A549 (cell line): ENCODE measurements at regions not wholly inside any gene's neighbourhood (a gene's known extent, or its start where the extent isn't known, plus 50 kb on each side); places are given as distances from the start of the nearest gene placed in this dataset.

ENCODE experiments used
- ATAC-seq, 2 experiments: fragments of 200-7000 bp in 1 of 2; fragments of >200 bp in 1 of 2; cut with Nextera tagmentation in 1 of 2; cut with Tn5 transposase in 1 of 2; 3 replicates each; pipeline versions ENCODE4 v1.8.0 to v1.9.1; 2018 to 2020; ENCODE audit warnings: mild to moderate bottlenecking in 1 of 2, moderate library complexity in 1 of 2
- CTCF ChIA-PET: fragments of 300-600 bp; sonication (Branson Sonifier 250); formaldehyde crosslinking; extraction: SDS; loops from one replicate; lab custom pipeline; 2021; ENCODE audit warnings: antibody characterized with exemption, inconsistent platforms; lab: Yijun Ruan, JAX
- POLR2A ChIA-PET: fragments of 350-600 bp; formaldehyde crosslinking; extraction: SDS; loops from one replicate; lab custom pipeline; 2021; ENCODE audit warnings: antibody characterized with exemption, inconsistent platforms; lab: Yijun Ruan, JAX
- DNase-seq, 2 experiments: peaks; one replicate each; pipeline versions ENCODE4 v3.0.0 to v3.0.0-alpha.2; 2011 to 2016; ENCODE audit warnings: low read depth in 1 of 2, low spot score in 1 of 2
- FAIRE-seq: peaks from 2 replicates; lab custom pipeline; 2011; peaks lifted over from hg19 to GRCh38; lab: Jason Lieb, UNC
- H3K27ac ChIP-seq, 2 experiments: fragments of >200 bp; sonication (Bioruptor Twin); formaldehyde crosslinking; 3 replicates each; pipeline ENCODE4 v1.5.1; 2016 to 2017
- H3K4me1 ChIP-seq: fragments of >200 bp; sonication (Bioruptor Twin); formaldehyde crosslinking; 3 replicates; pipeline ENCODE4 v1.6.1; 2016
- H3K4me2 ChIP-seq: fragments of >200 bp; sonication (Bioruptor Twin); formaldehyde crosslinking; 3 replicates; pipeline ENCODE4 v1.6.1; 2016
- H3K4me3 ChIP-seq: fragments of >200 bp; sonication (Bioruptor Twin); formaldehyde crosslinking; 3 replicates; pipeline ENCODE4 v1.5.1; 2016
- H3K9me3 ChIP-seq: fragments of >200 bp; sonication (Bioruptor Twin); formaldehyde crosslinking; 3 replicates; pipeline ENCODE4 v1.6.1; 2016
- CBX8 ChIP-seq: fragments of 200-600 bp; sonication (generic); IDR thresholded peaks from 2 replicates; pipeline ENCODE4 v1.6.1; 2016
- CEBPB ChIP-seq, 2 experiments: fragments of >200 bp in 1 of 2; sonication (Bioruptor Twin) in 1 of 2; formaldehyde crosslinking in 1 of 2; IDR thresholded peaks; 2 replicates each; pipeline ENCODE4 v1.6.1; 2012 to 2016
- CHD2 ChIP-seq: fragments of 150-350 bp; IDR thresholded peaks from 2 replicates; pipeline ENCODE4 v1.6.1; 2014; ENCODE audit warnings: low read length; ENCODE audit not compliant: partially characterized antibody
- FOSB ChIP-seq: fragments of 250-450 bp; sonication (Bioruptor Pico); IDR thresholded peaks from 2 replicates; pipeline ENCODE4 v1.5.0; 2020; ENCODE audit warnings: mild to moderate bottlenecking, moderate library complexity
- FOXS1 ChIP-seq: fragments of 250-450 bp; sonication (Bioruptor Pico); IDR thresholded peaks from 2 replicates; pipeline ENCODE4 v1.5.0; 2020; ENCODE audit warnings: mild to moderate bottlenecking, moderate library complexity
- GATA3 ChIP-seq: IDR thresholded peaks from 2 replicates; pipeline ENCODE4 v1.6.1; 2012; ENCODE audit warnings: borderline replicate concordance
- HOXA7 ChIP-seq: fragments of 250-450 bp; sonication (Bioruptor Pico); IDR thresholded peaks from 2 replicates; pipeline ENCODE4 v1.5.0; 2020; ENCODE audit warnings: mild to moderate bottlenecking, moderate library complexity
- HOXB13 ChIP-seq: fragments of 250-450 bp; sonication (Bioruptor Pico); IDR thresholded peaks from 2 replicates; pipeline ENCODE4 v1.5.0; 2020; ENCODE audit warnings: low read depth, mild to moderate bottlenecking, moderate library complexity
- JUNB ChIP-seq: fragments of >200 bp; sonication (Bioruptor Twin); formaldehyde crosslinking; IDR thresholded peaks from 2 replicates; pipeline ENCODE4 v1.6.1; 2016
- MAFK ChIP-seq: fragments of 450-650 bp; IDR thresholded peaks from 2 replicates; pipeline ENCODE4 v1.6.1; 2014; ENCODE audit not compliant: partially characterized antibody
- MAZ ChIP-seq: fragments of 150-350 bp; IDR thresholded peaks from 2 replicates; pipeline ENCODE4 v1.6.1; 2014; ENCODE audit warnings: antibody characterized with exemption, low read depth, low read length, borderline replicate concordance
- MYC ChIP-seq: IDR thresholded peaks from 2 replicates; pipeline ENCODE4 v1.6.1; 2012; ENCODE audit warnings: mild to moderate bottlenecking, inconsistent platforms, low read length, improper control_type of control experiment, borderline replicate concordance
- NFE2L2 ChIP-seq: fragments of 150-350 bp; conservative IDR thresholded peaks from 2 replicates; pipeline ENCODE4 v1.6.1; 2014; ENCODE audit warnings: low read length
- NPAS2 ChIP-seq: fragments of 250-450 bp; sonication (Bioruptor Pico); IDR thresholded peaks from 2 replicates; pipeline ENCODE4 v1.8.0; 2022; ENCODE audit warnings: mild to moderate bottlenecking, moderate library complexity, borderline replicate concordance
- NR3C1 ChIP-seq: fragments of >200 bp; sonication (Bioruptor Twin); formaldehyde crosslinking; IDR thresholded peaks from 3 replicates; pipeline ENCODE4 v1.6.1; 2017
- PHF8 ChIP-seq: fragments of 200-600 bp; sonication (generic); IDR thresholded peaks from 2 replicates; pipeline ENCODE4 v1.6.1; 2016; ENCODE audit warnings: low read depth, mild to moderate bottlenecking, antibody characterized with exemption, moderate library complexity, borderline replicate concordance
- POLR2AphosphoS2 ChIP-seq: conservative IDR thresholded peaks from 2 replicates; pipeline ENCODE4 v1.6.1; 2012; ENCODE audit warnings: low read length, improper control_type of control experiment, inconsistent platforms
- RAD21 ChIP-seq, 2 experiments: fragments of >200 bp in 1 of 2; sonication (Bioruptor Twin) in 1 of 2; formaldehyde crosslinking in 1 of 2; IDR thresholded peaks in 1 of 2; conservative IDR thresholded peaks in 1 of 2; 2 replicates in 1 of 2; 3 replicates in 1 of 2; pipeline ENCODE4 v1.6.1; 2012 to 2018; ENCODE audit warnings: inconsistent platforms in 1 of 2
- RCOR1 ChIP-seq: fragments of 150-350 bp; IDR thresholded peaks from 2 replicates; pipeline ENCODE4 v1.6.1; 2014; ENCODE audit warnings: antibody characterized with exemption, low read length, low read depth
- RFX5 ChIP-seq: fragments of 450-650 bp; IDR thresholded peaks from 2 replicates; pipeline ENCODE4 v1.7.1; 2014; ENCODE audit warnings: antibody characterized with exemption, mild to moderate bottlenecking, moderate library complexity
- RNF2 ChIP-seq: fragments of 200-600 bp; sonication (generic); IDR thresholded peaks from 2 replicates; pipeline ENCODE4 v1.6.1; 2016; ENCODE audit warnings: low read depth, mild to moderate bottlenecking, antibody characterized with exemption, moderate library complexity, borderline replicate concordance
- SREBF2 ChIP-seq: fragments of 450-650 bp; IDR thresholded peaks from 2 replicates; pipeline ENCODE4 v1.6.1; 2014; ENCODE audit warnings: mild to moderate bottlenecking, moderate library complexity
- TP53 ChIP-seq: fragments of 250-450 bp; sonication (Bioruptor Pico); IDR thresholded peaks from 2 replicates; pipeline ENCODE4 v1.5.0; 2021; ENCODE audit warnings: mild to moderate bottlenecking, moderate library complexity
- ZFP36 ChIP-seq: fragments of 450-650 bp; IDR thresholded peaks from 2 replicates; pipeline ENCODE4 v1.6.1; 2014; ENCODE audit warnings: borderline replicate concordance; ENCODE audit not compliant: partially characterized antibody
- ZNF302 ChIP-seq: fragments of 250-450 bp; sonication (Bioruptor Pico); IDR thresholded peaks from 2 replicates; pipeline ENCODE4 v1.9.0; 2021; ENCODE audit warnings: inconsistent platforms, mild to moderate bottlenecking, moderate library complexity
- WGBS: methylation state at CpG from one replicate; pipeline ENCODE4 v1.1.6; 2017; ENCODE audit errors: missing lambda C conversion rate; 5-methylcytosine and 5-hydroxymethylcytosine counted together
- TF ChIP-seq, protein P1 (sequence below): fragments of >200 bp; sonication (Bioruptor Twin); formaldehyde crosslinking; IDR thresholded peaks from 3 replicates; pipeline ENCODE4 v1.5.1; 2016
- TF ChIP-seq, protein P2 (sequence below): fragments of 450-650 bp; IDR thresholded peaks from 2 replicates; pipeline ENCODE4 v1.6.1; 2014; ENCODE audit warnings: antibody characterized with exemption
- TF ChIP-seq, protein P3 (sequence below): fragments of >200 bp; sonication (Bioruptor Twin); formaldehyde crosslinking; IDR thresholded peaks from 3 replicates; pipeline ENCODE4 v1.6.1; 2016
- TF ChIP-seq, protein P4 (sequence below): fragments of 250-450 bp; sonication (Bioruptor Pico); IDR thresholded peaks from 2 replicates; pipeline ENCODE4 v1.5.0; 2020; ENCODE audit warnings: low read depth, mild to moderate bottlenecking, moderate library complexity

DNA sequence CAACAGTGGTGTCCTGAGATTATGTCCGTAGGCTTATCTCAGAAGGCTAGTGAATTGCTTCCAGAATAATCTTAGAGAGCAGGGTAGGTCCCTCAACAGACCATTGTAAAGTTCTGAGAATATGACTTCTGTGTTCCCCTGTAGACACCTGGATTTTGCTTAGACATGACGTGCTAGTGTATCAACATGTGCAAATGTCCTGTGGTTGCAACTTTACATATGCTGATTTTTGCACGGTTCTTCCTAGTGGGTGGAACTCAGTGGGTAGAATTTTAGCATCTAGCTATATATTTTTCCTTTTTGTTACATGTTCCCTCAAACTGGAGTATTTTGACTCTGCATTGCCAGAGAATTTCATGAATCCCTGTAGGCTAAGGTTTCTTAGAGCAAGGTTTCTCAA, 459.2 kb downstream of the RNF144B start:
- ChIA-PET CTCF (no interaction called here), POLR2A (no interaction called here)
- FAIRE-seq: no peak
- Histone ChIP-seq H3K4me2 (no peak overlapping the region), H3K4me1 (no peaks in the 10 kb centered on the region), H3K27ac (no peak overlapping the region), H3K9me3 (no peaks in the 10 kb centered on the region), H3K4me3 (no peak overlapping the region)
- no peak for TF ChIP-seq FOXS1 (CRISPR knock-in tag)
- no peak for TF ChIP-seq TP53 (CRISPR knock-in tag)
- no peak for TF ChIP-seq NPAS2 (CRISPR knock-in tag)
- TF ChIP-seq, protein P1, sequence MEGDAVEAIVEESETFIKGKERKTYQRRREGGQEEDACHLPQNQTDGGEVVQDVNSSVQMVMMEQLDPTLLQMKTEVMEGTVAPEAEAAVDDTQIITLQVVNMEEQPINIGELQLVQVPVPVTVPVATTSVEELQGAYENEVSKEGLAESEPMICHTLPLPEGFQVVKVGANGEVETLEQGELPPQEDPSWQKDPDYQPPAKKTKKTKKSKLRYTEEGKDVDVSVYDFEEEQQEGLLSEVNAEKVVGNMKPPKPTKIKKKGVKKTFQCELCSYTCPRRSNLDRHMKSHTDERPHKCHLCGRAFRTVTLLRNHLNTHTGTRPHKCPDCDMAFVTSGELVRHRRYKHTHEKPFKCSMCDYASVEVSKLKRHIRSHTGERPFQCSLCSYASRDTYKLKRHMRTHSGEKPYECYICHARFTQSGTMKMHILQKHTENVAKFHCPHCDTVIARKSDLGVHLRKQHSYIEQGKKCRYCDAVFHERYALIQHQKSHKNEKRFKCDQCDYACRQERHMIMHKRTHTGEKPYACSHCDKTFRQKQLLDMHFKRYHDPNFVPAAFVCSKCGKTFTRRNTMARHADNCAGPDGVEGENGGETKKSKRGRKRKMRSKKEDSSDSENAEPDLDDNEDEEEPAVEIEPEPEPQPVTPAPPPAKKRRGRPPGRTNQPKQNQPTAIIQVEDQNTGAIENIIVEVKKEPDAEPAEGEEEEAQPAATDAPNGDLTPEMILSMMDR: no peak
- no peak for TF ChIP-seq RFX5
- no peak for TF ChIP-seq SREBF2
- TF ChIP-seq, protein P2, sequence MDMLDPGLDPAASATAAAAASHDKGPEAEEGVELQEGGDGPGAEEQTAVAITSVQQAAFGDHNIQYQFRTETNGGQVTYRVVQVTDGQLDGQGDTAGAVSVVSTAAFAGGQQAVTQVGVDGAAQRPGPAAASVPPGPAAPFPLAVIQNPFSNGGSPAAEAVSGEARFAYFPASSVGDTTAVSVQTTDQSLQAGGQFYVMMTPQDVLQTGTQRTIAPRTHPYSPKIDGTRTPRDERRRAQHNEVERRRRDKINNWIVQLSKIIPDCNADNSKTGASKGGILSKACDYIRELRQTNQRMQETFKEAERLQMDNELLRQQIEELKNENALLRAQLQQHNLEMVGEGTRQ: no peak
- no peak for TF ChIP-seq PHF8
- no peak for TF ChIP-seq CHD2
- TF ChIP-seq NR3C1: no peak
- TF ChIP-seq, protein P3, sequence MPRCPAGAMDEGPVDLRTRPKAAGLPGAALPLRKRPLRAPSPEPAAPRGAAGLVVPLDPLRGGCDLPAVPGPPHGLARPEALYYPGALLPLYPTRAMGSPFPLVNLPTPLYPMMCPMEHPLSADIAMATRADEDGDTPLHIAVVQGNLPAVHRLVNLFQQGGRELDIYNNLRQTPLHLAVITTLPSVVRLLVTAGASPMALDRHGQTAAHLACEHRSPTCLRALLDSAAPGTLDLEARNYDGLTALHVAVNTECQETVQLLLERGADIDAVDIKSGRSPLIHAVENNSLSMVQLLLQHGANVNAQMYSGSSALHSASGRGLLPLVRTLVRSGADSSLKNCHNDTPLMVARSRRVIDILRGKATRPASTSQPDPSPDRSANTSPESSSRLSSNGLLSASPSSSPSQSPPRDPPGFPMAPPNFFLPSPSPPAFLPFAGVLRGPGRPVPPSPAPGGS: no peak
- no peak for TF ChIP-seq JUNB
- no peak for TF ChIP-seq MAZ
- no peak for TF ChIP-seq NFE2L2
- TF ChIP-seq MYC: no peak
- no peak for TF ChIP-seq MAFK
- no peak for TF ChIP-seq RNF2
- no peak for TF ChIP-seq GATA3
- TF ChIP-seq RCOR1: no peak
- TF ChIP-seq CBX8: no peak
- no peak for DNase-seq
- no peak for ATAC-seq
- WGBS: 3% methylated on average over 3 of the region's 3 CpGs

DNA sequence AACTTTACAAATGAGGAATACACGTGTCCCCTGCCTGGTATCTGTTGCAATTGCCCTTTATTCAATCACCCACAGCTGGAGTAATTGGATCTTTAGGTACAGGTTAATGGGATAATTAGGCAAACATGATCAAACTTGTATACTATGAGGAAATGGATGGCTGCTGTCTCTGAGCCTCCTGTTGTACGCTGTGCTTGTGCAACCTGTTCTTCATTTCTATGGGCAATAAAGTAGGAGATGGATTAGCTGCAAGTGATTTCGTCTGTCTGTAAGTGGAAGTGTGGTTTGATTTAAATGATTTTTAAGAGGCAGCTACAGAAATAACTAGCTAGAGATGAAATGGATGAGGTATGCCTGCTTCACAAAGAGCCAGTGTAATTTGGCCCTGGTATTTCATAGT, 474.1 kb downstream of the RNF144B start:
- ATAC-seq (no peak), DNase-seq (no peak), FAIRE-seq (no peak)
- H3K27ac ChIP-seq: no peak overlapping the region
- H3K4me1 ChIP-seq: no peaks in the 10 kb centered on the region
- H3K4me3 ChIP-seq: no peak overlapping the region
- no peaks in the 10 kb centered on the region for H3K9me3 ChIP-seq
- H3K4me2 ChIP-seq: no peak overlapping the region
- POLR2A ChIA-PET: no interaction called here
- TF ChIP-seq, protein P4, sequence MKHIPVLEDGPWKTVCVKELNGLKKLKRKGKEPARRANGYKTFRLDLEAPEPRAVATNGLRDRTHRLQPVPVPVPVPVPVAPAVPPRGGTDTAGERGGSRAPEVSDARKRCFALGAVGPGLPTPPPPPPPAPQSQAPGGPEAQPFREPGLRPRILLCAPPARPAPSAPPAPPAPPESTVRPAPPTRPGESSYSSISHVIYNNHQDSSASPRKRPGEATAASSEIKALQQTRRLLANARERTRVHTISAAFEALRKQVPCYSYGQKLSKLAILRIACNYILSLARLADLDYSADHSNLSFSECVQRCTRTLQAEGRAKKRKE (CRISPR knock-in tag): no peak
- TF ChIP-seq ZFP36 (no peak), FOSB (CRISPR knock-in tag) (no peak), HOXB13 (no peak), CEBPB (IDR thresholded peaks at IDR 0.05) (no peak), POLR2AphosphoS2 (no peak), RAD21 (conservative IDR thresholded peaks at IDR 0.05 in 1 of 2, IDR thresholded peaks at IDR 0.05 in 1 of 2) (no peak), ZNF302 (CRISPR knock-in tag) (no peak), SREBF2 (no peak), HOXA7 (CRISPR knock-in tag) (no peak)
- CTCF ChIA-PET: no interaction called here
- WGBS: 3% methylated on average over 3 of the region's 3 CpGs
